Liver (tissue), 8 donors: ENCODE measurements at regions not wholly inside any gene's neighbourhood (a gene's known extent, or its start where the extent isn't known, plus 50 kb on each side); places are given as distances from the start of the nearest gene placed in this dataset.

ENCODE experiments used
- DNase-seq: peaks from one replicate; pipeline ENCODE4 v3.0.0-alpha.2; 2017; ENCODE audit warnings: low spot score
- H3K27ac ChIP-seq, 2 donors: one replicate each; pipeline ENCODE4 v1.7.0; 2013; ENCODE audit warnings: inconsistent platforms in 2 of 2, low read length in 2 of 2, control low read depth in 1 of 2, low read depth in 1 of 2, mild to moderate bottlenecking in 1 of 2
- H3K27me3 ChIP-seq, 4 donors: one replicate each; pipeline versions ENCODE4 v1.6.1 to v1.7.0; 2013; ENCODE audit warnings: low read length in 3 of 4, inconsistent platforms in 1 of 4, mild to moderate bottlenecking in 1 of 4, moderate library complexity in 1 of 4; ENCODE audit not compliant: control insufficient read depth in 4 of 4, insufficient read depth in 4 of 4
- H3K36me3 ChIP-seq, 4 donors: one replicate each; pipeline versions ENCODE4 v1.6.1 to v1.7.0; 2013; ENCODE audit warnings: low read length in 3 of 4, mild to moderate bottlenecking in 3 of 4, low read depth in 1 of 4, moderate library complexity in 1 of 4; ENCODE audit not compliant: control insufficient read depth in 4 of 4, insufficient read depth in 3 of 4
- H3K4me1 ChIP-seq, 4 donors: one replicate each; pipeline versions ENCODE4 v1.6.1 to v1.7.0; 2013; ENCODE audit warnings: low read length in 3 of 4, mild to moderate bottlenecking in 3 of 4, moderate library complexity in 1 of 4; ENCODE audit not compliant: control insufficient read depth in 4 of 4, insufficient read depth in 4 of 4
- H3K4me3 ChIP-seq, 3 donors: one replicate each; pipeline versions ENCODE4 v1.6.1 to v1.7.0; 2013; ENCODE audit warnings: low read length in 3 of 3, control low read depth in 1 of 3, low read depth in 1 of 3, mild to moderate bottlenecking in 1 of 3
- H3K9ac ChIP-seq, 2 donors: one replicate each; pipeline ENCODE4 v1.7.0; 2013; ENCODE audit warnings: low read length in 2 of 2, mild to moderate bottlenecking in 2 of 2, moderate library complexity in 2 of 2, control low read depth in 1 of 2, low read depth in 1 of 2
- H3K9me3 ChIP-seq, 4 donors: one replicate each; pipeline versions ENCODE4 v1.6.1 to v1.7.0; 2013; ENCODE audit warnings: low read length in 3 of 4; ENCODE audit not compliant: control insufficient read depth in 4 of 4
- EGR1 ChIP-seq, 2 donors: IDR thresholded peaks; 2 replicates each; pipeline ENCODE4 v1.6.1; 2016 to 2018; ENCODE audit warnings: antibody characterized with exemption in 2 of 2, low read depth in 2 of 2
- FOXA2 ChIP-seq: IDR thresholded peaks from 2 replicates; pipeline ENCODE4 v1.6.1; 2016; ENCODE audit warnings: antibody characterized with exemption
- GABPA ChIP-seq, 2 donors: IDR thresholded peaks in 1 of 2; conservative IDR thresholded peaks in 1 of 2; 2 replicates each; pipeline ENCODE4 v1.6.1; 2016; ENCODE audit warnings: antibody characterized with exemption in 2 of 2, mild to moderate bottlenecking in 1 of 2, moderate library complexity in 1 of 2
- HNF4G ChIP-seq: IDR thresholded peaks from 2 replicates; pipeline ENCODE4 v1.6.1; 2016; ENCODE audit warnings: antibody characterized with exemption
- RAD21 ChIP-seq, 2 donors: IDR thresholded peaks; 2 replicates each; pipeline ENCODE4 v1.6.1; 2016; ENCODE audit warnings: antibody characterized with exemption in 2 of 2, mild to moderate bottlenecking in 2 of 2
- RXRA ChIP-seq, 2 donors: IDR thresholded peaks; 2 replicates each; pipeline ENCODE4 v1.6.1; 2017 to 2018; ENCODE audit warnings: antibody characterized with exemption in 2 of 2, mild to moderate bottlenecking in 1 of 2
- TAF1 ChIP-seq: conservative IDR thresholded peaks from 2 replicates; pipeline ENCODE4 v1.6.1; 2016; ENCODE audit warnings: antibody characterized with exemption, mild to moderate bottlenecking
- YY1 ChIP-seq: IDR thresholded peaks from 2 replicates; pipeline ENCODE4 v1.6.1; 2016; ENCODE audit warnings: antibody characterized with exemption, mild to moderate bottlenecking
- WGBS: extraction: QIAGEN DNeasy Blood & Tissue Kit; methylation state at CpG from one replicate; pipeline ENCODE4 v1.1.7; 2013; 5-methylcytosine and 5-hydroxymethylcytosine counted together
- TF ChIP-seq, protein P1 (sequence below): IDR thresholded peaks from 2 replicates; pipeline ENCODE4 v1.6.1; 2016; ENCODE audit warnings: antibody characterized with exemption
- TF ChIP-seq, protein P2 (sequence below): IDR thresholded peaks from 2 replicates; pipeline ENCODE4 v1.6.1; 2016; ENCODE audit warnings: antibody characterized with exemption, mild to moderate bottlenecking
- TF ChIP-seq, protein P3 (sequence below): IDR thresholded peaks from 2 replicates; pipeline ENCODE4 v1.6.1; 2016; ENCODE audit warnings: antibody characterized with exemption
- TF ChIP-seq, protein P4 (sequence below): fragments of 150-350 bp; IDR thresholded peaks from 2 replicates; pipeline ENCODE4 v1.5.1; 2017; ENCODE audit warnings: improper control_type of control experiment, low read depth, low read length; ENCODE audit not compliant: missing input control
- donor health status: healthy.
- donor health status: healthy.
- donor health status: healthy.
- donor health status: healthy.
- donor health status: healthy.

DNA sequence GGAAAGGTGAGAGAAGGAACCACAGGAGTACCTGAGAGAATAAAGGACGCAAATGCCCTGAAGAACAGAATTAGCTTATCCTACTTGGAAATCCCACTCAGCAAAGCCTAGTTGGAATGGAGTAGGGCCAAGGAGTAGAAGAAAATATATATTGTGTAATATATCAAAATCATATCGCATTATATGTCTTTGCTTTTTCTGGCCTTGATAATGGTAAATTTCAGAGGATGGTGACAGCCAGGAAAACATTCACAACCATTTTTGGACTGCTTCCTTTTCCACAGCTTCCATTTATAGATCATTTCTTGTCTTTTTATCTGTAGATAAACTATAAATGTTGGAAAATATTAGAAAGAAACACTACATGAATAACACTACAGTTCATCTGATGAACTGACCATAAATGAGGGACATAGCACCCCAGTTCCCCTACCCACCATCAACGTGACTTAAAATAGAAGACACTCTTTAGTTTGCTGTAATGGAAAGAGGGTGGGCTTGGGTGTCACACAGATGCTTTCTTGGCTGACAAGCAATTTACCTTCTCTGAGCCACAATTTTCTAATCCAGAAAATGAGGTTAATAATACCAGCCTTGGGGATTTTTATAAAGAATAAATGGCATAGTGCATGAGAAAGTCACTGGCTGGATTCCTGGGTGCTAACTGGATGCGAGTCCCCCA, 569.6 kb downstream of the NTRK3 start:
- H3K27ac ChIP-seq, result no peak overlapping the region
- no peak overlapping the region for H3K9ac ChIP-seq
- H3K27me3 ChIP-seq, result peaks cover 0 to 4% (median 0%) of the 10 kb centered on the region in 4 donors
- 77% methylated on average over 4 of the region's 4 CpGs for whole genome bisulfite sequencing
- no peak for TF ChIP-seq RXRA (IDR thresholded peaks at IDR 0.05)
- no peak for TF ChIP-seq FOXA2
- no peak for TF ChIP-seq YY1
- no peak for TF ChIP-seq HNF4G
- H3K36me3 ChIP-seq, result no peaks in the 10 kb centered on the region
- H3K4me3 ChIP-seq, result no peak overlapping the region
- no peaks in the 10 kb centered on the region for H3K9me3 ChIP-seq
- H3K4me1 ChIP-seq, result no peaks in the 10 kb centered on the region
- no peak for DNase-seq

DNA sequence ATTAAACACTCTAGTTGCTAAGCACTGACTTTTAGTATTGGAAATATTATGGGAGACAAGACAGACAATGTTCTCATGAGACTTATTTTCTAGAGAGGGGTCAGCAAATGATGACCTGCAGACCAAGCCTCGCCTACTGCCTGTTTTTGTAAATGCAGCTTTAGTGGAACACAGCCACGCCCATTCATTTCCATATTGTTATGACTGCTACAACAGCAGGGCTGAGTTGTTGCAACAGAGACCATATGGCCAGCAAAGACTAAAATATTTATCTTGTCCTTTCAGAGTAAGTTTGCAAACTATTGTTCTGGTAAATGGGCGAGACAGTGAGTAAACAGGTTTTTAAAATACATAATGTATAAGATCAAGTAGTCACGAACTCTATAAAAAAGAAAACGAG, 570.2 kb downstream of the NTRK3 start:
- H3K27me3 ChIP-seq, result peaks cover 0 to 4% (median 0%) of the 10 kb centered on the region in 4 donors
- no peaks in the 10 kb centered on the region for H3K36me3 ChIP-seq
- no peaks in the 10 kb centered on the region for H3K4me1 ChIP-seq
- 54% methylated on average over 5 of the region's 5 CpGs for WGBS
- no peak overlapping the region for H3K9ac ChIP-seq
- TF ChIP-seq YY1, result no peak
- TF ChIP-seq, protein P1, sequence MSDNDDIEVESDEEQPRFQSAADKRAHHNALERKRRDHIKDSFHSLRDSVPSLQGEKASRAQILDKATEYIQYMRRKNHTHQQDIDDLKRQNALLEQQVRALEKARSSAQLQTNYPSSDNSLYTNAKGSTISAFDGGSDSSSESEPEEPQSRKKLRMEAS, result no peak
- TF ChIP-seq HNF4G, result no peak
- no peak for TF ChIP-seq EGR1 (IDR thresholded peaks at IDR 0.05; ENCODE audit: low read depth in 2 of 2)
- TF ChIP-seq TAF1, result no peak
- TF ChIP-seq, protein P2, sequence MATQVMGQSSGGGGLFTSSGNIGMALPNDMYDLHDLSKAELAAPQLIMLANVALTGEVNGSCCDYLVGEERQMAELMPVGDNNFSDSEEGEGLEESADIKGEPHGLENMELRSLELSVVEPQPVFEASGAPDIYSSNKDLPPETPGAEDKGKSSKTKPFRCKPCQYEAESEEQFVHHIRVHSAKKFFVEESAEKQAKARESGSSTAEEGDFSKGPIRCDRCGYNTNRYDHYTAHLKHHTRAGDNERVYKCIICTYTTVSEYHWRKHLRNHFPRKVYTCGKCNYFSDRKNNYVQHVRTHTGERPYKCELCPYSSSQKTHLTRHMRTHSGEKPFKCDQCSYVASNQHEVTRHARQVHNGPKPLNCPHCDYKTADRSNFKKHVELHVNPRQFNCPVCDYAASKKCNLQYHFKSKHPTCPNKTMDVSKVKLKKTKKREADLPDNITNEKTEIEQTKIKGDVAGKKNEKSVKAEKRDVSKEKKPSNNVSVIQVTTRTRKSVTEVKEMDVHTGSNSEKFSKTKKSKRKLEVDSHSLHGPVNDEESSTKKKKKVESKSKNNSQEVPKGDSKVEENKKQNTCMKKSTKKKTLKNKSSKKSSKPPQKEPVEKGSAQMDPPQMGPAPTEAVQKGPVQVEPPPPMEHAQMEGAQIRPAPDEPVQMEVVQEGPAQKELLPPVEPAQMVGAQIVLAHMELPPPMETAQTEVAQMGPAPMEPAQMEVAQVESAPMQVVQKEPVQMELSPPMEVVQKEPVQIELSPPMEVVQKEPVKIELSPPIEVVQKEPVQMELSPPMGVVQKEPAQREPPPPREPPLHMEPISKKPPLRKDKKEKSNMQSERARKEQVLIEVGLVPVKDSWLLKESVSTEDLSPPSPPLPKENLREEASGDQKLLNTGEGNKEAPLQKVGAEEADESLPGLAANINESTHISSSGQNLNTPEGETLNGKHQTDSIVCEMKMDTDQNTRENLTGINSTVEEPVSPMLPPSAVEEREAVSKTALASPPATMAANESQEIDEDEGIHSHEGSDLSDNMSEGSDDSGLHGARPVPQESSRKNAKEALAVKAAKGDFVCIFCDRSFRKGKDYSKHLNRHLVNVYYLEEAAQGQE, result no peak
- no peak for TF ChIP-seq GABPA (IDR thresholded peaks at IDR 0.05 in 1 of 2, conservative IDR thresholded peaks at IDR 0.05 in 1 of 2)
- TF ChIP-seq RAD21 (IDR thresholded peaks at IDR 0.05), result no peak
- TF ChIP-seq, protein P3, sequence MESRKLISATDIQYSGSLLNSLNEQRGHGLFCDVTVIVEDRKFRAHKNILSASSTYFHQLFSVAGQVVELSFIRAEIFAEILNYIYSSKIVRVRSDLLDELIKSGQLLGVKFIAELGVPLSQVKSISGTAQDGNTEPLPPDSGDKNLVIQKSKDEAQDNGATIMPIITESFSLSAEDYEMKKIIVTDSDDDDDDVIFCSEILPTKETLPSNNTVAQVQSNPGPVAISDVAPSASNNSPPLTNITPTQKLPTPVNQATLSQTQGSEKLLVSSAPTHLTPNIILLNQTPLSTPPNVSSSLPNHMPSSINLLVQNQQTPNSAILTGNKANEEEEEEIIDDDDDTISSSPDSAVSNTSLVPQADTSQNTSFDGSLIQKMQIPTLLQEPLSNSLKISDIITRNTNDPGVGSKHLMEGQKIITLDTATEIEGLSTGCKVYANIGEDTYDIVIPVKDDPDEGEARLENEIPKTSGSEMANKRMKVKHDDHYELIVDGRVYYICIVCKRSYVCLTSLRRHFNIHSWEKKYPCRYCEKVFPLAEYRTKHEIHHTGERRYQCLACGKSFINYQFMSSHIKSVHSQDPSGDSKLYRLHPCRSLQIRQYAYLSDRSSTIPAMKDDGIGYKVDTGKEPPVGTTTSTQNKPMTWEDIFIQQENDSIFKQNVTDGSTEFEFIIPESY, result no peak
- TF ChIP-seq, protein P4, sequence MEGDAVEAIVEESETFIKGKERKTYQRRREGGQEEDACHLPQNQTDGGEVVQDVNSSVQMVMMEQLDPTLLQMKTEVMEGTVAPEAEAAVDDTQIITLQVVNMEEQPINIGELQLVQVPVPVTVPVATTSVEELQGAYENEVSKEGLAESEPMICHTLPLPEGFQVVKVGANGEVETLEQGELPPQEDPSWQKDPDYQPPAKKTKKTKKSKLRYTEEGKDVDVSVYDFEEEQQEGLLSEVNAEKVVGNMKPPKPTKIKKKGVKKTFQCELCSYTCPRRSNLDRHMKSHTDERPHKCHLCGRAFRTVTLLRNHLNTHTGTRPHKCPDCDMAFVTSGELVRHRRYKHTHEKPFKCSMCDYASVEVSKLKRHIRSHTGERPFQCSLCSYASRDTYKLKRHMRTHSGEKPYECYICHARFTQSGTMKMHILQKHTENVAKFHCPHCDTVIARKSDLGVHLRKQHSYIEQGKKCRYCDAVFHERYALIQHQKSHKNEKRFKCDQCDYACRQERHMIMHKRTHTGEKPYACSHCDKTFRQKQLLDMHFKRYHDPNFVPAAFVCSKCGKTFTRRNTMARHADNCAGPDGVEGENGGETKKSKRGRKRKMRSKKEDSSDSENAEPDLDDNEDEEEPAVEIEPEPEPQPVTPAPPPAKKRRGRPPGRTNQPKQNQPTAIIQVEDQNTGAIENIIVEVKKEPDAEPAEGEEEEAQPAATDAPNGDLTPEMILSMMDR, result no peak
- no peak overlapping the region for H3K4me3 ChIP-seq
- no peak for DNase-seq
- no peaks in the 10 kb centered on the region for H3K9me3 ChIP-seq
- no peak overlapping the region for H3K27ac ChIP-seq
